ENCODE measurements at regions not wholly inside any gene's neighbourhood (a gene's known extent, or its start where the extent isn't known, plus 50 kb on each side); places are given as distances from the start of the nearest gene placed in this dataset.

DNA sequence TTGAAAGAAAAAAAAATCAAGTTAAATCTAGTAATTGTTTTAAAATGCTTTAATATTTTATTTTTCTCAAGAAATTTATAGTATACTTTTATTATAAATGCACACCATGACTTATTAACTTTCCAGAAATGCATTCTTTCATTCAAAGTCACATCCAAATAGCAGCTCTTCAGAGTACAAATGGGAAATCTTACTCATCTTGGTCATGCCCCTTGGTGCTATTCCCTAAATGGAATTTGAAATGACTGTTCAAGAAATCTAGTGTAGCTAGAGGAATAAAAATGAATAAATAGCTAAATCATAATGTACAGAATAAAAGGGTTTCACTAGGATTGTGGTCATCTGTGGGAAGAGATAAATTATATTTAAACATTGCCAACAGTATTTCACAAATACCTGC is 1139.7 kb downstream of the PCDH18 start:
- no peak for ATAC-seq
- no peaks in the 10 kb centered on the region for H3K36me3 ChIP-seq
- no peaks in the 10 kb centered on the region for H3K4me1 ChIP-seq
- H3K27ac ChIP-seq: no peak overlapping the region
- no peaks in the 10 kb centered on the region for H3K27me3 ChIP-seq
- TF ChIP-seq, protein P1, sequence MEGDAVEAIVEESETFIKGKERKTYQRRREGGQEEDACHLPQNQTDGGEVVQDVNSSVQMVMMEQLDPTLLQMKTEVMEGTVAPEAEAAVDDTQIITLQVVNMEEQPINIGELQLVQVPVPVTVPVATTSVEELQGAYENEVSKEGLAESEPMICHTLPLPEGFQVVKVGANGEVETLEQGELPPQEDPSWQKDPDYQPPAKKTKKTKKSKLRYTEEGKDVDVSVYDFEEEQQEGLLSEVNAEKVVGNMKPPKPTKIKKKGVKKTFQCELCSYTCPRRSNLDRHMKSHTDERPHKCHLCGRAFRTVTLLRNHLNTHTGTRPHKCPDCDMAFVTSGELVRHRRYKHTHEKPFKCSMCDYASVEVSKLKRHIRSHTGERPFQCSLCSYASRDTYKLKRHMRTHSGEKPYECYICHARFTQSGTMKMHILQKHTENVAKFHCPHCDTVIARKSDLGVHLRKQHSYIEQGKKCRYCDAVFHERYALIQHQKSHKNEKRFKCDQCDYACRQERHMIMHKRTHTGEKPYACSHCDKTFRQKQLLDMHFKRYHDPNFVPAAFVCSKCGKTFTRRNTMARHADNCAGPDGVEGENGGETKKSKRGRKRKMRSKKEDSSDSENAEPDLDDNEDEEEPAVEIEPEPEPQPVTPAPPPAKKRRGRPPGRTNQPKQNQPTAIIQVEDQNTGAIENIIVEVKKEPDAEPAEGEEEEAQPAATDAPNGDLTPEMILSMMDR (IDR thresholded peaks at IDR 0.05): no peak
- DNase-seq: no peak
- no peaks in the 10 kb centered on the region for H3K9me3 ChIP-seq
- intact Hi-C loops (cut with DNase I): no loop called here
- H3K4me3 ChIP-seq: no peak overlapping the region

- DNase-seq (no peak), ATAC-seq (no peak)
- intact Hi-C loops (cut with DNase I): no loop called here
- Histone ChIP-seq H3K4me3 (no peak overlapping the region), H3K4me1 (no peaks in the 10 kb centered on the region), H3K9me3 (no peaks in the 10 kb centered on the region), H3K36me3 (no peaks in the 10 kb centered on the region), H3K27ac (no peak overlapping the region), H3K27me3 (no peaks in the 10 kb centered on the region)
- TF ChIP-seq, protein P1 (IDR thresholded peaks at IDR 0.05): no peak
These were observed 1141.5 kb downstream of the PCDH18 start for GRCh38 chr4:136390824-136391223.

DNA sequence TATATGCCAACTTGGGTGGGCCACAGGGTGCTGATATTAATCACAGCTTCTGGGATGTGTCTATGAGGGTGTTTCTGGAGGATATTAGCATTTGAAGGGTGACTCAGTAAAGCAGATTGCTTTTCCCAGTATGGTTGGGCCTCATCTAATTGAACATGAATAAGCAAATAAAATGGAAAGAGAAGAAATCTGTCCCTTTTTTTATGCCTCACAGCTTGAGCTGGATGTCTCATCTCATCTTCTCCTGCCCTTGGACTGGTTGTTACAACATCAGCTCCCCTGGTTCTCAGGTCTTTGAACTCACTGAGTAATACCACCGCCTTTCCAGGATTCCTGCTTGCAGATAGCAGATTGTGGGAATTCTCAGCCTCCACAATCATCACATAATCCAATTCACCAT is 1149.2 kb downstream of the PCDH18 start:
- TF ChIP-seq, protein P1 (IDR thresholded peaks at IDR 0.05): no peak
- no peak overlapping the region for H3K4me3 ChIP-seq
- no peak overlapping the region for H3K27ac ChIP-seq
- DNase-seq (no peak), ATAC-seq (no peak)
- no peaks in the 10 kb centered on the region for H3K36me3 ChIP-seq
- no peaks in the 10 kb centered on the region for H3K9me3 ChIP-seq
- intact Hi-C loops (cut with DNase I): no loop called here
- H3K4me1 ChIP-seq: no peaks in the 10 kb centered on the region
- H3K27me3 ChIP-seq: no peaks in the 10 kb centered on the region

- Histone ChIP-seq H3K27me3 (no peaks in the 10 kb centered on the region), H3K27ac (no peak overlapping the region), H3K4me3 (no peak overlapping the region), H3K4me1 (no peaks in the 10 kb centered on the region), H3K36me3 (no peaks in the 10 kb centered on the region), H3K9me3 (no peaks in the 10 kb centered on the region)
- intact Hi-C loops (cut with DNase I): no loop called here
- no peak for ATAC-seq
- no peak for DNase-seq
- TF ChIP-seq, protein P1 (IDR thresholded peaks at IDR 0.05): no peak
These were observed 1161.1 kb downstream of the PCDH18 start for GRCh38 chr4:136371231-136371630.

- no peaks in the 10 kb centered on the region for H3K36me3 ChIP-seq
- H3K27ac ChIP-seq: no peak overlapping the region
- no peak for ATAC-seq
- intact Hi-C loops (cut with DNase I): no loop called here
- H3K9me3 ChIP-seq: no peaks in the 10 kb centered on the region
- DNase-seq: no peak
- H3K4me3 ChIP-seq: no peak overlapping the region
- H3K27me3 ChIP-seq: no peaks in the 10 kb centered on the region
- TF ChIP-seq, protein P1 (IDR thresholded peaks at IDR 0.05): no peak
- H3K4me1 ChIP-seq: no peaks in the 10 kb centered on the region
These were observed 1163.2 kb downstream of the PCDH18 start for GRCh38 chr4:136369073-136369472.

GRCh38 chr4:136357556-136357955 is 1174.7 kb downstream of the PCDH18 start:
- Histone ChIP-seq H3K36me3 (no peaks in the 10 kb centered on the region), H3K9me3 (no peaks in the 10 kb centered on the region), H3K4me3 (no peak overlapping the region), H3K27ac (no peak overlapping the region), H3K27me3 (no peaks in the 10 kb centered on the region), H3K4me1 (no peaks in the 10 kb centered on the region)
- intact Hi-C loops (cut with DNase I): no loop called here
- no peak for DNase-seq
- TF ChIP-seq, protein P1 (IDR thresholded peaks at IDR 0.05): no peak
- no peak for ATAC-seq

Data from upper lobe of right lung (tissue), 1 donor.